NCI-H748 (cell line): ENCODE measurements at regions not wholly inside any gene's neighbourhood (a gene's known extent, or its start where the extent isn't known, plus 50 kb on each side); places are given as distances from the start of the nearest gene placed in this dataset.

Experiments
- DNase-seq: peaks from one replicate; lab custom pipeline; 2025; ENCODE audit not compliant: unreplicated experiment; lab: John Stamatoyannopoulos, UW

GRCh38 chr1:36583980-36584782, 101.5 kb upstream of the CSF3R start:
- DNase-seq = no peak

- no peak for DNase-seq
Observed at GRCh38 chr1:36583080-36583479, 100.4 kb upstream of the CSF3R start.

GRCh38 chr1:36582066-36582755, 99.5 kb upstream of the CSF3R start:
- DNase-seq = no peak

- DNase-seq = no peak
Observed at GRCh38 chr1:36580524-36580923, 97.8 kb upstream of the CSF3R start.

GRCh38 chr1:36579039-36579438, 96.3 kb upstream of the CSF3R start:
- no peak for DNase-seq

- DNase-seq = no peak
Observed at GRCh38 chr1:36576551-36577110, 93.9 kb upstream of the CSF3R start.

GRCh38 chr1:36576118-36576517, 93.4 kb upstream of the CSF3R start:
- peak; percentile 37 for DNase-seq

- DNase-seq = no peak
Observed at GRCh38 chr1:36573445-36573844, 90.7 kb upstream of the CSF3R start.

- DNase-seq = no peak
Observed at GRCh38 chr1:36572906-36573305, 90.2 kb upstream of the CSF3R start.

- DNase-seq = no peak
Observed at GRCh38 chr1:36572142-36572715, 89.5 kb upstream of the CSF3R start.

GRCh38 chr1:36571106-36571505, 88.4 kb upstream of the CSF3R start:
- no peak for DNase-seq

- DNase-seq = no peak
Observed at GRCh38 chr1:36570478-36571060, 87.9 kb upstream of the CSF3R start.

GRCh38 chr1:36570006-36570405, 87.3 kb upstream of the CSF3R start:
- no peak for DNase-seq

GRCh38 chr1:36567601-36568341, 85.1 kb upstream of the CSF3R start:
- DNase-seq = no peak

- no peak for DNase-seq
Observed at GRCh38 chr1:36565576-36566501, 83.1 kb upstream of the CSF3R start.

GRCh38 chr1:36562181-36562685, 79.5 kb upstream of the CSF3R start:
- no peak for DNase-seq

GRCh38 chr1:36561361-36561724, 78.6 kb upstream of the CSF3R start:
- DNase-seq = no peak

- DNase-seq = no peak
Observed at GRCh38 chr1:36560621-36561360, 78.1 kb upstream of the CSF3R start.

GRCh38 chr1:36560177-36560576, 77.5 kb upstream of the CSF3R start:
- no peak for DNase-seq
